PC-3 (cell line): ENCODE measurements at regions not wholly inside any gene's neighbourhood (a gene's known extent, or its start where the extent isn't known, plus 50 kb on each side); places are given as distances from the start of the nearest gene placed in this dataset.

Experiments used
- CTCF ChIP-seq: fragments of 300-600 bp; sonication (generic); conservative IDR thresholded peaks from 2 replicates; pipeline ENCODE4 v1.5.1; 2017; ENCODE audit warnings: antibody characterized with exemption, low read depth, mild to moderate bottlenecking, low read length
- EZH2phosphoT487 ChIP-seq: fragments of 300-600 bp; sonication (generic); IDR thresholded peaks from 2 replicates; pipeline ENCODE4 v1.6.1; 2018; ENCODE audit warnings: mild to moderate bottlenecking, antibody characterized with exemption, low read length, borderline replicate concordance

- TF ChIP-seq CTCF (no peak), EZH2phosphoT487 (no peak)
Observed at GRCh38 chr21:29477347-29477746, 178.6 kb downstream of the BACH1 start.
